Endodermal cell (in vitro differentiated cells): ENCODE measurements at regions not wholly inside any gene's neighbourhood (a gene's known extent, or its start where the extent isn't known, plus 50 kb on each side); places are given as distances from the start of the nearest gene placed in this dataset.

ENCODE experiments used
- DNase-seq: peaks from one replicate; pipeline ENCODE4 v3.0.0-alpha.2; 2017
- H3K27ac ChIP-seq: 2 replicates; pipeline ENCODE4 v1.5.1; 2013; ENCODE audit warnings: mild to moderate bottlenecking, low read depth, low read length, moderate library complexity
- H3K27me3 ChIP-seq: 2 replicates; pipeline ENCODE4 v1.6.1; 2013; ENCODE audit warnings: mild to moderate bottlenecking, low read length, moderate library complexity; ENCODE audit not compliant: insufficient read depth, control insufficient read depth, poor library complexity, severe bottlenecking
- H3K36me3 ChIP-seq: 2 replicates; pipeline ENCODE4 v1.7.0; 2013; ENCODE audit warnings: mild to moderate bottlenecking, low read length, moderate library complexity; ENCODE audit not compliant: control insufficient read depth, insufficient read depth
- H3K4me1 ChIP-seq: one replicate; pipeline ENCODE4 v1.7.0; 2013; ENCODE audit warnings: low read length; ENCODE audit not compliant: control insufficient read depth, insufficient read depth
- H3K4me3 ChIP-seq: 2 replicates; pipeline ENCODE4 v1.5.1; 2013; ENCODE audit warnings: mild to moderate bottlenecking, low read length, moderate library complexity
- H3K9ac ChIP-seq: 2 replicates; pipeline ENCODE4 v1.6.1; 2013; ENCODE audit warnings: mild to moderate bottlenecking, low read length, moderate library complexity; ENCODE audit not compliant: poor library complexity, severe bottlenecking; ENCODE audit errors: extremely low read depth
- H3K9me3 ChIP-seq: 2 replicates; pipeline ENCODE4 v1.6.1; 2013; ENCODE audit warnings: mild to moderate bottlenecking, low read length, moderate library complexity; ENCODE audit not compliant: control insufficient read depth
- H3K27ac Mint-ChIP-seq: 2 replicates; pipeline ENCODE4 v1.8.0; 2020; ENCODE audit warnings: mixed read lengths
- H3K27me3 Mint-ChIP-seq: 2 replicates; pipeline ENCODE4 v1.8.0; 2021; ENCODE audit warnings: mild to moderate bottlenecking, mixed read lengths; ENCODE audit not compliant: insufficient read depth
- H3K36me3 Mint-ChIP-seq: 2 replicates; pipeline ENCODE4 v1.8.0; 2020; ENCODE audit warnings: low read depth, mixed read lengths
- H3K4me1 Mint-ChIP-seq: 2 replicates; pipeline ENCODE4 v1.8.0; 2020; ENCODE audit warnings: mixed read lengths
- H3K4me3 Mint-ChIP-seq: 2 replicates; pipeline ENCODE4 v1.8.0; 2020; ENCODE audit warnings: mild to moderate bottlenecking, moderate library complexity, mixed read lengths
- H3K9me3 Mint-ChIP-seq: 2 replicates; pipeline ENCODE4 v1.8.0; 2020; ENCODE audit warnings: mild to moderate bottlenecking, mixed read lengths
- WGBS, 2 experiments: methylation state at CpG; one replicate each; pipeline versions ENCODE4 v1.1.5 to v1.1.7; 2013; ENCODE audit warnings: missing lambda C conversion rate in 2 of 2, mixed read lengths in 1 of 2; ENCODE audit not compliant: insufficient coverage in 1 of 2, insufficient read length in 1 of 2; 5-methylcytosine and 5-hydroxymethylcytosine counted together
- TF ChIP-seq, protein P1 (sequence below): fragments of 200-600 bp; sonication (generic); conservative IDR thresholded peaks from 2 replicates; pipeline ENCODE4 v1.5.0; 2021; ENCODE audit warnings: antibody characterized with exemption, mild to moderate bottlenecking

- H3K9me3 Mint-ChIP-seq: no peaks in the 10 kb centered on the region
- H3K4me3 Mint-ChIP-seq: no peak overlapping the region
- TF ChIP-seq, protein P1, sequence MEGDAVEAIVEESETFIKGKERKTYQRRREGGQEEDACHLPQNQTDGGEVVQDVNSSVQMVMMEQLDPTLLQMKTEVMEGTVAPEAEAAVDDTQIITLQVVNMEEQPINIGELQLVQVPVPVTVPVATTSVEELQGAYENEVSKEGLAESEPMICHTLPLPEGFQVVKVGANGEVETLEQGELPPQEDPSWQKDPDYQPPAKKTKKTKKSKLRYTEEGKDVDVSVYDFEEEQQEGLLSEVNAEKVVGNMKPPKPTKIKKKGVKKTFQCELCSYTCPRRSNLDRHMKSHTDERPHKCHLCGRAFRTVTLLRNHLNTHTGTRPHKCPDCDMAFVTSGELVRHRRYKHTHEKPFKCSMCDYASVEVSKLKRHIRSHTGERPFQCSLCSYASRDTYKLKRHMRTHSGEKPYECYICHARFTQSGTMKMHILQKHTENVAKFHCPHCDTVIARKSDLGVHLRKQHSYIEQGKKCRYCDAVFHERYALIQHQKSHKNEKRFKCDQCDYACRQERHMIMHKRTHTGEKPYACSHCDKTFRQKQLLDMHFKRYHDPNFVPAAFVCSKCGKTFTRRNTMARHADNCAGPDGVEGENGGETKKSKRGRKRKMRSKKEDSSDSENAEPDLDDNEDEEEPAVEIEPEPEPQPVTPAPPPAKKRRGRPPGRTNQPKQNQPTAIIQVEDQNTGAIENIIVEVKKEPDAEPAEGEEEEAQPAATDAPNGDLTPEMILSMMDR: no peak
- Histone ChIP-seq H3K36me3 (no peaks in the 10 kb centered on the region), H3K27ac (no peak overlapping the region), H3K9me3 (no peaks in the 10 kb centered on the region), H3K4me1 (no peaks in the 10 kb centered on the region), H3K9ac (no peak overlapping the region), H3K4me3 (no peak overlapping the region), H3K27me3 (no peaks in the 10 kb centered on the region)
- peaks cover 18% of the 10 kb centered on the region for H3K4me1 Mint-ChIP-seq
- no peak overlapping the region for H3K27ac Mint-ChIP-seq
- H3K36me3 Mint-ChIP-seq: peaks cover 3% of the 10 kb centered on the region
- DNase-seq: no peak
- no peaks in the 10 kb centered on the region for H3K27me3 Mint-ChIP-seq
- whole genome bisulfite sequencing, 2 experiments: 90 to 96% methylated on average over 2 of the region's 2 CpGs
These were observed 68.3 kb upstream of the SHISA3 start for GRCh38 chr4:42328978-42329377.

DNA sequence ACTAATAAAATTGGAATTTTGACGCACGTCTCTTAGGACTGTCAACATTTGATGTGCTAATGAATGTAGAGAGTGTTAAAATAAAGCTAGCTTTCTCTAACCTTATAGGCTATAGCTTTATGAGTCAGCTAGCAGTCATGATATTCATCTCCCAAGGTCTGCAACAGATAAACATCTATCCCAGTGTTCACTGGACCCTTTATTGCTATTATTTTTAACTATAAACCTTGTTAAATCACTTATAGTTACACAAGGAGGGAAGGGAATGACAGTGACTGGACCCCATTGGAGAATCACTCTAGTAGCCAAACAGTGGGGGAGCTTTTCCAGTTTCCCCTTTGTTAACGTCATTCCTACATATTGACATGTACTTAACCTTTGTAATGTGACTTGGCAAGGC, 67.9 kb upstream of the SHISA3 start:
- H3K4me3 ChIP-seq: no peak overlapping the region
- TF ChIP-seq, protein P1: no peak
- no peak overlapping the region for H3K9ac ChIP-seq
- Mint-ChIP-seq H3K4me3 (no peak overlapping the region), H3K27me3 (no peaks in the 10 kb centered on the region), H3K27ac (no peak overlapping the region), H3K4me1 (peaks cover 18% of the 10 kb centered on the region), H3K9me3 (no peaks in the 10 kb centered on the region), H3K36me3 (no peaks in the 10 kb centered on the region)
- H3K27ac ChIP-seq: no peak overlapping the region
- no peaks in the 10 kb centered on the region for H3K36me3 ChIP-seq
- no peaks in the 10 kb centered on the region for H3K27me3 ChIP-seq
- WGBS, 2 experiments: 65% methylated on average over 3 of the region's 3 CpGs; no CpG with 5 or more reads in 1 of the 2 experiments
- H3K9me3 ChIP-seq: no peaks in the 10 kb centered on the region
- no peaks in the 10 kb centered on the region for H3K4me1 ChIP-seq
- no peak for DNase-seq

DNA sequence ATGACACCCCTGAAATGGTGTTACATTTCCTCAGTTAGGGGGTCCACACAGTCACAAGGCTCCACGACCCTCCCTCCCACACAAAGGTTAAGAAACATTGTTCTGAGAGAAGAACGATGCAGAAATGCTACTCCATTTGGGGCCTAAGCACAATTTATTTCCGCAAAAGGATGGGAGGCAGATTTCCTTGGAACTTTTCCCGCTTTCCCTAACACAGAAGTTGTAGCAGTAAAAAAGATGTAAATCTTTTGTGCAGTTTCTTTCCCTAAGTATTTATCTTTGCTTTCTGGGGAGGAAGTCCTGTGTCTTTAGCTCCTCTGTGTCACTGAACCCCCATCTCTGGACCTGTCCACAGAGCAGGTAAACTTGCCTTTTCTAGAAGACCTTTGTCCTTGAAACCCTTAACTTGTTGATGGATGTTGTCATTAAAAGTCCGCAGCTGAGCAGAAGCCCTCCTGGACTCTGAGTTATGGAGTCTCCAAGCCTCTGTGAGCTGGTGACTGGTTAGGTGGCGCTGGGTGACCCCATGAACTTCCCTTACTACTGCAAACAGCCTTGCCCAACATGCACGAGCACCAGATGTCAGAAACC, 67.2 kb upstream of the SHISA3 start:
- Histone ChIP-seq H3K9me3 (no peaks in the 10 kb centered on the region), H3K9ac (no peak overlapping the region), H3K27me3 (no peaks in the 10 kb centered on the region), H3K27ac (no peak overlapping the region), H3K36me3 (no peaks in the 10 kb centered on the region), H3K4me1 (no peaks in the 10 kb centered on the region), H3K4me3 (no peak overlapping the region)
- no peak for DNase-seq
- TF ChIP-seq, protein P1: no peak
- Mint-ChIP-seq H3K4me1 (peaks cover 18% of the 10 kb centered on the region), H3K4me3 (no peak overlapping the region), H3K36me3 (no peaks in the 10 kb centered on the region), H3K9me3 (no peaks in the 10 kb centered on the region), H3K27me3 (no peaks in the 10 kb centered on the region), H3K27ac (no peak overlapping the region)
- WGBS, 2 experiments: 87% methylated on average over 6 to 7 of the region's 7 CpGs
